Right lobe of liver (tissue), 6 donors: ENCODE measurements at regions not wholly inside any gene's neighbourhood (a gene's known extent, or its start where the extent isn't known, plus 50 kb on each side); places are given as distances from the start of the nearest gene placed in this dataset.

Source experiments
- ATAC-seq, 4 donors: fragments of 200-7000 bp; cut with Tn5 transposase; one replicate each; pipeline ENCODE4 v1.9.1; 2020; ENCODE audit warnings: mild to moderate bottlenecking in 4 of 4, moderate library complexity in 4 of 4
- DNase-seq, 3 donors: peaks; one replicate each; pipeline ENCODE4 v3.0.0-alpha.2; 2020
- H3K27ac ChIP-seq, 3 donors: fragments of 200-600 bp; one replicate each; pipeline ENCODE4 v1.8.0; 2022
- H3K27me3 ChIP-seq, 2 donors: fragments of 200-600 bp; one replicate each; pipeline ENCODE4 v1.8.0; 2022
- H3K36me3 ChIP-seq, 4 donors: fragments of 200-600 bp; sonication (generic) in 1 of 4; one replicate each; pipeline versions ENCODE4 v1.5.1 to v1.8.0; 2017 to 2022; ENCODE audit warnings: control low read depth in 1 of 4
- H3K4me1 ChIP-seq, 4 donors: fragments of 200-600 bp; sonication (generic) in 1 of 4; one replicate each; pipeline versions ENCODE4 v1.5.1 to v1.8.0; 2017 to 2022; ENCODE audit warnings: control low read depth in 1 of 4
- H3K4me3 ChIP-seq, 3 donors: fragments of 200-600 bp; one replicate each; pipeline ENCODE4 v1.8.0; 2022
- H3K9me3 ChIP-seq, 4 donors: fragments of 200-600 bp; sonication (generic) in 1 of 4; one replicate each; pipeline versions ENCODE4 v1.5.1 to v1.8.0; 2017 to 2022; ENCODE audit warnings: control low read depth in 1 of 4
- CTCF ChIP-seq, 4 donors: fragments of 200-600 bp in 3 of 4; fragments of 450-650 bp in 1 of 4; IDR thresholded peaks; one replicate each; pipeline versions ENCODE4 v1.5.1 to v1.8.0; 2016 to 2022; ENCODE audit warnings: antibody characterized with exemption in 4 of 4, mild to moderate bottlenecking in 2 of 4
- POLR2A ChIP-seq: fragments of 450-650 bp; IDR thresholded peaks from one replicate; pipeline ENCODE4 v1.6.1; 2017; ENCODE audit warnings: antibody characterized with exemption, mild to moderate bottlenecking
- WGBS: methylation state at CpG from one replicate; pipeline ENCODE4 v1.1.6; 2018; ENCODE audit warnings: low coverage, low lambda C conversion rate; ENCODE audit not compliant: insufficient coverage; ENCODE audit errors: missing lambda C conversion rate; 5-methylcytosine and 5-hydroxymethylcytosine counted together
- intact Hi-C, 2 donors: fragments of 100-400 bp; cut with DNase I; formaldehyde crosslinking; loops; one replicate each; pipeline versions ENCODE4 v1.11.2 to v1.14.1; 2022
- donor health status: DM: no; HTN: yes; CAD: no.
- donor health status: DM: no; HTN: no; CAD: no.
- donor health status: DM: no; HTN: no; CAD: no.
- donor health status: DM: no; HTN: yes; CAD: no.
- donor health status: DM: no; HTN: yes; CAD: no.

DNA sequence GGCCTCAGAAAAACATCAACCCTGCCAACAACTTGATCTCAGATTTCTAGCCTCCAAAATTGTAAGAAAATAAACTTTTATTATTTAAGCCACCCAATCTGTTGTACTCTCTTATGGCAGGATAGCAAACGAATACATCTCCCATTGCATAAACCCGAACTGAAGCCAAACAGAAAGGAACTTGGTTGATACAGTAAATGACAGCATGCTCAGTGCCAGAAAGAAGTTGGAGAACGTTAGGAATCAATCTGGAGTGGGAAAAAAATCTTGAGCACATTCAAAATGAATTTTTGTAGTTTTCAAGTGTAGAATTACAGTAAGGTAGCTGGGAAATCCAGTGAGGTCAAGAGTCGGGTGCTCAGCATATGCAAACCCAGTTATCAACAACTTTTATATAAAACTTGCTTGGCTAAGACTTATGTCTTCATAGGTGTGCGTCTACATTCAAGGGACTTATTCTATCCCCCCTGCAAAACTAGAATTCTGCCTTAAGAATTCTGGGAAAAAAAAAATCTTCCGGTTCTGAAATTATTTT lies 157.5 kb upstream of the ANKRD50 start:
- Histone ChIP-seq H3K9me3 (no peaks in the 10 kb centered on the region), H3K4me3 (no peak overlapping the region), H3K27me3 (no peaks in the 10 kb centered on the region), H3K36me3 (no peaks in the 10 kb centered on the region), H3K4me1 (no peaks in the 10 kb centered on the region), H3K27ac (no peak overlapping the region)
- DNase-seq, result no peak
- intact Hi-C loops, result no loop called here
- WGBS, result 70% methylated on average over 6 of the region's 6 CpGs
- TF ChIP-seq POLR2A (no peak), CTCF (IDR thresholded peaks at IDR 0.05) (no peak)
- no peak for ATAC-seq

DNA sequence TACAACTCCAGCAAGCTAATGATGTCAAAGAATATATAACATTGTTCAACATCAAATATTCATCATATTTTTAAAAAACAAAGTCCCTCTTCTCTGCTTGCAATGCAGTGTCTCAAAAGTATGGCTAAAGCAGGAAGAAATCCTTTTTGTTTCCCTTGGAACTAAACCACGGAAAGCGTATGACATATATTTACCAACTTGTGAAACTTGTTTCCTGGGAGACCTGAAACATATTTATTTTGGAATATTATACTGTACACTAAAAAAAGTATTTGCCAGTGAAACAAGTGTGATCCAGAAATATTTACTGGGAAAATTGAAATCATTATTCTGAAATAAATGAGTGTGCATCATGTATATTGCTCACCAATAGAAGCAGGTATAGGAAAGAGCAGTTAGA lies 156.0 kb upstream of the ANKRD50 start:
- ATAC-seq (no peak), DNase-seq (no peak)
- Histone ChIP-seq H3K27me3 (no peaks in the 10 kb centered on the region), H3K27ac (no peak overlapping the region), H3K9me3 (no peaks in the 10 kb centered on the region), H3K4me1 (no peaks in the 10 kb centered on the region), H3K36me3 (no peaks in the 10 kb centered on the region), H3K4me3 (no peak overlapping the region)
- TF ChIP-seq POLR2A (no peak), CTCF (IDR thresholded peaks at IDR 0.05) (no peak)
- 32% methylated on average over 2 of the region's 2 CpGs for WGBS
- intact Hi-C loops, result no loop called here

DNA sequence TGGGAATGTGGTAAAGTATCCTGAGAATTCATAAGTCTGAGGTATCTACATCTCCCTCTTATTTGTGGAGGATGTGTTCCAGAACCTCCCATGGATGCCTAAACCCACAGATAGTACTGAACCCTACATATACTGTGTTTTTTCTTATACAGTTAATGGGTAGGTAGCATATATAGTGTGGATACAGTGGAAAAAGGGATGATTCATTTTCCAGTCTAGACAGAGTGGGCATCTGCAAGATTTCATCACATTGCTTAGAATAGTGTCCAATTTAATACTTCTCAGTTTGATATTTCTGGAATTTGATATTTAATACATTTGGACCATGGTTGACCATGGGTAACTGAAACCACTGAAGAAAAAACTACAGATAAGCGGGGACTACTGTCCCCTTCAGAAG lies 155.0 kb upstream of the ANKRD50 start:
- H3K4me3 ChIP-seq, result no peak overlapping the region
- no peaks in the 10 kb centered on the region for H3K4me1 ChIP-seq
- H3K27me3 ChIP-seq, result no peaks in the 10 kb centered on the region
- H3K9me3 ChIP-seq, result no peaks in the 10 kb centered on the region
- TF ChIP-seq CTCF (IDR thresholded peaks at IDR 0.05), result no peak
- TF ChIP-seq POLR2A, result no peak
- intact Hi-C loops, result no loop called here
- DNase-seq (no peak), ATAC-seq (no peak)
- H3K36me3 ChIP-seq, result no peaks in the 10 kb centered on the region
- WGBS, result 86% methylated on average over 1 of the region's 1 CpG
- no peak overlapping the region for H3K27ac ChIP-seq

DNA sequence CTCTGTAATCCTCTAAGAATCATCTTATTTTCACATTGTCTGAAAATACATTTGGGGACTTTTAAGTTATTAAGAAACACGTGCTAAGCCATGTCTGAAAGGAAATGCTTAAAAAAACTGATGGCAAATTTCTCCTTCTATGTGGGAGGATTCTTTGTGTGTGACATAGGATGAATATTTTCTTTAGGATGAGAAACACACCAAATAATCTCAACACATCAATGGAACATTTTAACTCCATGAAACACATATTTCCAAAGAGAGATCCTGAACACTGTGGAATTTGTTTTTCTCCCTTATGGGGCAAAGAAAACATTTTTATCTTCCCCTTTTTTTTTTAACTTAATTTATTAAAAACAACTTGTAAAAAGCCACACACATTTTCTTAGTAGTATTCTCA lies 153.8 kb upstream of the ANKRD50 start:
- H3K27me3 ChIP-seq, result no peaks in the 10 kb centered on the region
- intact Hi-C loops, result no loop called here
- H3K36me3 ChIP-seq, result no peaks in the 10 kb centered on the region
- no peaks in the 10 kb centered on the region for H3K9me3 ChIP-seq
- H3K27ac ChIP-seq, result no peak overlapping the region
- H3K4me3 ChIP-seq, result no peak overlapping the region
- 50% methylated on average over 1 of the region's 1 CpG for WGBS
- ATAC-seq, result no peak
- no peak for TF ChIP-seq POLR2A
- no peak for TF ChIP-seq CTCF (IDR thresholded peaks at IDR 0.05)
- no peak for DNase-seq
- H3K4me1 ChIP-seq, result no peaks in the 10 kb centered on the region

DNA sequence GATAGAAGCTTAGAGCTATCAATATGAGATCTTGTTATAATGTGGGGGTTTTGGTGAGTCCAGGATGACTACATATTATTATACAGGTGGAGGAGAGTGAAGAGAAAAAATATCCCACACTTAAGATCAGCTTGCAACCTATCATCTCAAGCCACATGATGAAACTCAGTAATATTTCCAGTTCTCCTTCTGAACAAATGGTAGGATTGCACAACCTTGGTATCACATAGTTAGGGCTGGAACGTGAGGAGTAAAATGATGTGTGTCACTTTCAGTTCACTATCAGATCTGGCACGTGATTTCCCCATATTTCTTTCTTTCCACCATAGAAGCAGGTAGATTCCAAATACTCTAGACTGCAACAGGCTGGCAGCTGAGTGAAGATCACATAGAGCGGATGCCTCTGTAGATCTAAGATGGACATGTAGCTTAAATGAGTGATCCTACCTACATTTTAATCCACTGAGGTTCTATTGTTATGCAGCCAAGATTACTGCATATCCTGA lies 150.6 kb upstream of the ANKRD50 start:
- Histone ChIP-seq H3K9me3 (no peaks in the 10 kb centered on the region), H3K27ac (no peak overlapping the region), H3K36me3 (no peaks in the 10 kb centered on the region), H3K4me3 (no peak overlapping the region), H3K4me1 (no peaks in the 10 kb centered on the region), H3K27me3 (no peaks in the 10 kb centered on the region)
- ATAC-seq (no peak), DNase-seq (no peak)
- intact Hi-C loops, result no loop called here
- 20% methylated on average over 2 of the region's 3 CpGs for WGBS
- TF ChIP-seq CTCF (IDR thresholded peaks at IDR 0.05) (no peak), POLR2A (no peak)
